Upper lobe of left lung (tissue), 6 donors: ENCODE measurements at regions not wholly inside any gene's neighbourhood (a gene's known extent, or its start where the extent isn't known, plus 50 kb on each side); places are given as distances from the start of the nearest gene placed in this dataset.
A peak's percentile ranks its signal among the peaks of the same experiment; 100 is the strongest.

Source experiments
- ATAC-seq, 2 donors: fragments of 200-7000 bp; cut with Tn5 transposase; one replicate each; pipeline ENCODE4 v1.9.1; 2022; ENCODE audit warnings: mild to moderate bottlenecking in 2 of 2, moderate library complexity in 2 of 2; ENCODE audit not compliant: low FRiP score in 2 of 2
- DNase-seq, 2 donors: peaks; one replicate each; pipeline ENCODE4 v3.0.0-alpha.2; 2019 to 2020
- H3K27ac ChIP-seq, 4 donors: fragments of 200-600 bp; sonication (generic); one replicate each; pipeline ENCODE4 v1.5.1; 2016 to 2019
- H3K27me3 ChIP-seq, 4 donors: fragments of 200-600 bp; sonication (generic); one replicate each; pipeline ENCODE4 v1.5.1; 2017 to 2019
- H3K36me3 ChIP-seq, 4 donors: fragments of 200-600 bp; sonication (generic); one replicate each; pipeline ENCODE4 v1.5.1; 2016 to 2019
- H3K4me1 ChIP-seq, 4 donors: fragments of 200-600 bp; sonication (generic); one replicate each; pipeline ENCODE4 v1.5.1; 2018 to 2019
- H3K4me3 ChIP-seq, 4 donors: fragments of 200-600 bp; sonication (generic); one replicate each; pipeline ENCODE4 v1.5.1; 2017 to 2019; ENCODE audit warnings: mild to moderate bottlenecking in 2 of 4, moderate library complexity in 1 of 4
- H3K9me3 ChIP-seq, 4 donors: fragments of 200-600 bp; sonication (generic); one replicate each; pipeline ENCODE4 v1.5.1; 2018 to 2019
- EP300 ChIP-seq, 4 donors: sonication (generic); formaldehyde crosslinking; IDR thresholded peaks; one replicate each; pipeline ENCODE4 v1.5.1; 2017; ENCODE audit warnings: antibody characterized with exemption in 4 of 4, control low read depth in 2 of 4
- POLR2A ChIP-seq, 4 donors: fragments of 450-650 bp; IDR thresholded peaks; one replicate each; pipeline ENCODE4 v1.5.1; 2016 to 2017; ENCODE audit warnings: antibody characterized with exemption in 4 of 4, mild to moderate bottlenecking in 2 of 4
- POLR2AphosphoS5 ChIP-seq, 2 donors: sonication (generic); formaldehyde crosslinking; IDR thresholded peaks; one replicate each; pipeline ENCODE4 v1.5.1; 2017; ENCODE audit warnings: antibody characterized with exemption in 2 of 2
- WGBS, 2 donors: methylation state at CpG; one replicate each; pipeline ENCODE4 v1.1.5; 2017 to 2018; 5-methylcytosine and 5-hydroxymethylcytosine counted together
- TF ChIP-seq, protein P1 (sequence below), 6 experiments: fragments of 450-650 bp in 4 of 6; fragments of 200-600 bp in 2 of 6; sonication (generic) in 2 of 6; IDR thresholded peaks; one replicate each; pipeline ENCODE4 v1.5.1; 2016 to 2019; ENCODE audit warnings: antibody characterized with exemption in 6 of 6
- donor health status: DM: no; HTN: no; CAD: no; lungs with moderate emphysema.
- donor health status: DM: no; HTN: yes; CAD: no; lungs with severe emphysema.

DNA sequence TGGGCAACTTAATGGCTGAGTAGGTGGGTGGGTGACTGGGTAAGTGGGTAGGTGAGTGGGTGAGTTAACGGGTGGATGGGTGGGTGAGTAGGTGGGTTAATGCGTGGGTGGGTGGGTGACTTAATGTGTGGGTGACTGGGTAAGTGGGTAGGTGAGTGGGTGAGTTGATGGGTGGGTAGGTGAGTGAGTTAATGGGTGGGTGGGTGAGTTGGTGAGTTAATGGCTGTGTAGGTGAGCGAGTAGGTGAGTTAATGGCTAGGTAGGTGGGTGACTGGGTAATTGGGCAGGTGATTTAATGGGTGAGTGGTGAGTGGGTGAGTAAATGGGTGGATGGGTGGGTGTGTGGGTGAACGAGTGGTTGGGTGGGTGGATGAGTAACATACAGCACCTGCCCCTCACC is 243.0 kb upstream of the MGMT start:
- no peaks in the 10 kb centered on the region for H3K4me1 ChIP-seq
- H3K27me3 ChIP-seq = no peaks in the 10 kb centered on the region
- no peak overlapping the region for H3K27ac ChIP-seq
- ATAC-seq = peak in 1 of 2 donors; percentile 4
- no peak overlapping the region for H3K4me3 ChIP-seq
- DNase-seq = no peak
- no peaks in the 10 kb centered on the region for H3K36me3 ChIP-seq
- TF ChIP-seq EP300 (IDR thresholded peaks at IDR 0.05) (no peak), POLR2A (IDR thresholded peaks at IDR 0.05) (no peak), POLR2AphosphoS5 (IDR thresholded peaks at IDR 0.05) (no peak)
- TF ChIP-seq, protein P1, sequence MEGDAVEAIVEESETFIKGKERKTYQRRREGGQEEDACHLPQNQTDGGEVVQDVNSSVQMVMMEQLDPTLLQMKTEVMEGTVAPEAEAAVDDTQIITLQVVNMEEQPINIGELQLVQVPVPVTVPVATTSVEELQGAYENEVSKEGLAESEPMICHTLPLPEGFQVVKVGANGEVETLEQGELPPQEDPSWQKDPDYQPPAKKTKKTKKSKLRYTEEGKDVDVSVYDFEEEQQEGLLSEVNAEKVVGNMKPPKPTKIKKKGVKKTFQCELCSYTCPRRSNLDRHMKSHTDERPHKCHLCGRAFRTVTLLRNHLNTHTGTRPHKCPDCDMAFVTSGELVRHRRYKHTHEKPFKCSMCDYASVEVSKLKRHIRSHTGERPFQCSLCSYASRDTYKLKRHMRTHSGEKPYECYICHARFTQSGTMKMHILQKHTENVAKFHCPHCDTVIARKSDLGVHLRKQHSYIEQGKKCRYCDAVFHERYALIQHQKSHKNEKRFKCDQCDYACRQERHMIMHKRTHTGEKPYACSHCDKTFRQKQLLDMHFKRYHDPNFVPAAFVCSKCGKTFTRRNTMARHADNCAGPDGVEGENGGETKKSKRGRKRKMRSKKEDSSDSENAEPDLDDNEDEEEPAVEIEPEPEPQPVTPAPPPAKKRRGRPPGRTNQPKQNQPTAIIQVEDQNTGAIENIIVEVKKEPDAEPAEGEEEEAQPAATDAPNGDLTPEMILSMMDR (IDR thresholded peaks at IDR 0.05) = no peak
- WGBS, 2 donors = 89 to 91% methylated on average over 4 of the region's 4 CpGs
- no peaks in the 10 kb centered on the region for H3K9me3 ChIP-seq

DNA sequence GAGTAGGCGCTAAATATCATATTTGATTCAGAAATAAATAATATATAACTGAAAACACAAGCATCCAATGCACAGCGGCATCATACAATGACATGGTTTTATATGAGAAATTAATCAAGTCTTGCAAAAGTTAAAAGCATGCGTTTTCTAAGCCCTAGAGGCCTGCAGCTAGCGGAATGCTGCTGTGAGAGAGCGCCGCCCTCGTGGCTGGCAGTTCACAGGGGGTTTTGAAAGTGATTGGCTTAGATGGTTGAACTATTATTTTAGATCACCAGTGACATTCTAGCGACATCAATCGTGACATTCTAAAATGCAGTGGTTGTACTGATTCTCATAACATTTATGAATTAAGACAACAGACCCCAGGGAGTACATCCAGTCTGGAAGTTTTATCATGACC is 235.2 kb upstream of the MGMT start:
- no peaks in the 10 kb centered on the region for H3K36me3 ChIP-seq
- TF ChIP-seq POLR2AphosphoS5 (IDR thresholded peaks at IDR 0.05) (no peak), EP300 (IDR thresholded peaks at IDR 0.05) (no peak), POLR2A (IDR thresholded peaks at IDR 0.05) (no peak)
- TF ChIP-seq, protein P1 (IDR thresholded peaks at IDR 0.05) = no peak
- no peaks in the 10 kb centered on the region for H3K27me3 ChIP-seq
- H3K4me3 ChIP-seq = no peak overlapping the region
- H3K9me3 ChIP-seq = no peaks in the 10 kb centered on the region
- WGBS, 2 donors = 93 to 95% methylated on average over 9 of the region's 9 CpGs
- ATAC-seq (no peak), DNase-seq (no peak)
- no peaks in the 10 kb centered on the region for H3K4me1 ChIP-seq
- no peak overlapping the region for H3K27ac ChIP-seq

DNA sequence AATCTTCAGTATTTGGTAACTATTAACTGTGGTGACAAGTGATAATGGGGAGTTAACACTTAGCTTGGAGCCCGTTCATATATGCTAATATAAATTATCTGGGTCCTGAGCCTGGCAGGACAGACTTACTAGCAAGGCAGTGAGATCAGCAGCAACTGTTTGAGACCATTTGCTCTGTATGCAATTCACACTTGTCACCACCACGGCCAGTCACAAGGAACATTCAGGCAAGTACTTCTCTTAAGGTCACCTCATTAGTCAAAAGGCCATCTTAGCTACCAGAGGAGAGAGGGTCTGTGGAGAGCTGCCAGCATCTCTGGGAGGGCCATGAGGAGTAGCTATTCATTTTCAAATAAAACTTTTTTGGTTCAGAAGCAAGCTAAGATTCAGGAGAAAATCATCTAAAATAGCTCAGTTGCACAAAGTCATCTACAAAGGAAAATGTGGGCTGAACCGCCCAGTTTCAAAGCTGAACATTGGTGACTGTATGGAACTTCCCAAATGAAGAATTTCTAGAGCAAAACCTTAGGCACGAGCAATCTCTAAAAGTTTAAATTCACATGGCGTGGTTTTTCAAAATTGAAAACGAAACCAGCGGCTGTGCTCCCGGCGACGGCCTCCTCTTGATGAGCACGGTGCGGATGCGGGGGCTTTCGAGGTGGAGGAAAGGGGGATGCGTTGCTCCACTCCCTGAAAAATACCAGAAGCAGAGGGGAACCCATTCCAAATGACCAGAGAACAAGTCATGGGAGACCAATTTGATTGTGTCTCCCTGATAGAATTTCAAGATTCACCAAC is 233.5 kb upstream of the MGMT start:
- 84% methylated on average over 15 of the region's 15 CpGs for WGBS, 2 donors

DNA sequence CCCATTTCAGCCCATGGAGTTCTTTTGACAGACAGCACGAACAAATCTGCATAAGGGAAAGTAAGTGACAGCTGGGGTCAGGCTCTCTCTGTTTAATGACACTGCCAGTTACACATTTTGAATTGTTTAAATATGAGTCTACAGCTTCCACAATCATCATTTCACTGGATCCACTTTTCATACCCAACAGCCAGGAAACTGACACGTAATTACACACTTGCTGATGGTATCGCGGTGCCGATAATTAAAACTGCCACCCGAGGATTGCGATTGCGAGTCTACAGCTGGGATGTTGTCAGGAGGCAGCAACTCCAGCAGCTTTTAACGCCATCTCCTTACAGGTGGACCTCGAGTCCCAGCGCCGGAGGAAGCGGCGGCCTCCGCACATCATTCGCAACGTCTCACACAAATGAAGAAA is 230.8 kb upstream of the MGMT start:
- TF ChIP-seq, protein P1 (IDR thresholded peaks at IDR 0.05) = no peak
- TF ChIP-seq POLR2A (IDR thresholded peaks at IDR 0.05) (no peak), POLR2AphosphoS5 (IDR thresholded peaks at IDR 0.05) (no peak), EP300 (IDR thresholded peaks at IDR 0.05) (no peak)
- peak in 1 of 2 donors; percentile 54 for DNase-seq
- WGBS, 2 donors = 88 to 93% methylated on average over 17 of the region's 17 CpGs
- Histone ChIP-seq H3K36me3 (no peaks in the 10 kb centered on the region), H3K27ac (no peak overlapping the region), H3K27me3 (no peaks in the 10 kb centered on the region), H3K4me3 (no peak overlapping the region), H3K9me3 (no peaks in the 10 kb centered on the region), H3K4me1 (no peaks in the 10 kb centered on the region)
- ATAC-seq = no peak

More for the DNA sequence above, 233.5 kb upstream of the MGMT start:
- Histone ChIP-seq H3K9me3 (no peaks in the 10 kb centered on the region), H3K4me3 (no peak overlapping the region), H3K27me3 (no peaks in the 10 kb centered on the region), H3K36me3 (no peaks in the 10 kb centered on the region), H3K4me1 (no peaks in the 10 kb centered on the region), H3K27ac (no peak overlapping the region)
- DNase-seq = no peak
- ATAC-seq = no peak
- TF ChIP-seq EP300 (IDR thresholded peaks at IDR 0.05) = no peak
- TF ChIP-seq POLR2A (IDR thresholded peaks at IDR 0.05) = no peak
- TF ChIP-seq, protein P1 (IDR thresholded peaks at IDR 0.05) = no peak
- no peak for TF ChIP-seq POLR2AphosphoS5 (IDR thresholded peaks at IDR 0.05)

DNA sequence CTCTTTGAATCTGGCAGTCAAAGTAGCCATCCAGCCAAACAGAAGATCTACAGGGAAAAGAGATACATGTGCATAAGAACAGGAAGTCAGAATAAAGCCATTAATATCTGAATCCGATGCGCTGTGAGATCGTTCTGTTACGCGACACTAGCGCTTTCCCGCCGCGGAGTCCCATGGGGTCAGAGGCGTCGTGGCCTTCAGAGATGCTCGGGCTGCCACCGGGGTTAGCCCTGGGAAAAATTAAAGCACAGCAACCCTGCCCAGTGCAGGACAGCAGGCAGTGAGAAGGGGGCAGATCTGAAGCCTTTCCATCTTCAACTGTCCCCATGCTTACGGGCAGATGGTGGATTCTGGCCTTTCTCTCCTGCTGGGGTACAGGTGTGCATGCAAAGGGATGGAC is 225.6 kb upstream of the MGMT start:
- 84 to 86% methylated on average over 11 to 14 of the region's 14 CpGs for WGBS, 2 donors
- Histone ChIP-seq H3K9me3 (no peaks in the 10 kb centered on the region), H3K27me3 (no peaks in the 10 kb centered on the region), H3K4me1 (no peaks in the 10 kb centered on the region), H3K27ac (no peak overlapping the region), H3K36me3 (no peaks in the 10 kb centered on the region), H3K4me3 (no peak overlapping the region)
- ATAC-seq (no peak), DNase-seq (peak in 1 of 2 donors; percentile 39)
- no peak for TF ChIP-seq POLR2AphosphoS5 (IDR thresholded peaks at IDR 0.05)
